HCT116 (cell line): ENCODE measurements at regions not wholly inside any gene's neighbourhood (a gene's known extent, or its start where the extent isn't known, plus 50 kb on each side); places are given as distances from the start of the nearest gene placed in this dataset.

Source experiments
- ATAC-seq: fragments of 200-7000 bp; cut with Tn5 transposase; 2 replicates; pipeline ENCODE4 v1.9.1; 2020; ENCODE audit warnings: mild to moderate bottlenecking, moderate library complexity
- BruUV-seq: library from RNA; stranded (reverse); fragments of 400-500 nt; replicated peaks from 2 replicates; lab custom pipeline; 2021; lab: Mats Ljungman, UMichigan
- CTCF ChIA-PET: fragments of 300-600 bp; sonication (Branson Sonifier 250); formaldehyde crosslinking; loops from one replicate; lab custom pipeline; 2021; ENCODE audit warnings: antibody characterized with exemption; lab: Charles Lee
- POLR2A ChIA-PET: fragments of 300-600, 350-600 bp; sonication (Branson Sonifier 250); formaldehyde crosslinking; loops from one replicate; lab custom pipeline; 2021; ENCODE audit warnings: antibody characterized with exemption; lab: Charles Lee
- RAD21 ChIA-PET, 2 experiments: fragments of 300-600 bp; sonication (Branson Sonifier 250); formaldehyde crosslinking; loops; one replicate each; lab custom pipeline; 2023; ENCODE audit warnings: low total read pairs in 2 of 2; ENCODE audit not compliant: uncharacterized antibody in 2 of 2, unreplicated experiment in 2 of 2, low non-redundant PET in 1 of 2; lab: Charles Lee
- DNase-seq: peaks from one replicate; pipeline ENCODE4 v3.0.0-alpha.2; 2010; ENCODE audit warnings: low read depth, low spot score
- H2AFZ ChIP-seq: fragments of 200-600 bp; shearing (Covaris generic), sonication (generic); 2 replicates; pipeline ENCODE4 v1.6.1; 2017; ENCODE audit warnings: low read depth, mixed run types, mixed read lengths, antibody characterized with exemption, low read length; ENCODE audit not compliant: poor library complexity, severe bottlenecking
- H3K27ac ChIP-seq: 2 replicates; pipeline ENCODE4 v1.5.1; 2012; ENCODE audit warnings: low read depth, low read length
- H3K27me3 ChIP-seq: fragments of 200-600 bp; sonication (generic); 2 replicates; pipeline ENCODE4 v1.6.1; 2016; ENCODE audit warnings: mixed run types, low read length, mixed read lengths; ENCODE audit not compliant: insufficient read depth
- H3K36me3 ChIP-seq, 2 experiments: fragments of 200-500 bp in 1 of 2; fragments of 200-600 bp in 1 of 2; sonication (Bioruptor generic) in 1 of 2; sonication (generic) in 1 of 2; 2 replicates each; pipeline versions ENCODE4 v1.5.1 to v1.6.1; 2014 to 2016; ENCODE audit warnings: low read length in 2 of 2, inconsistent platforms in 1 of 2, mixed read lengths in 1 of 2, mixed run types in 1 of 2; ENCODE audit not compliant: insufficient read depth in 2 of 2, control insufficient read depth in 1 of 2
- H3K4me1 ChIP-seq, 2 experiments: fragments of 200-600 bp in 1 of 2; sonication (generic) in 1 of 2; 2 replicates each; pipeline versions ENCODE4 v1.5.1 to v1.6.1; 2012 to 2017; ENCODE audit warnings: low read length in 2 of 2, inconsistent platforms in 1 of 2, mild to moderate bottlenecking in 1 of 2, mixed read lengths in 1 of 2, mixed run types in 1 of 2, moderate library complexity in 1 of 2; ENCODE audit not compliant: insufficient read depth in 2 of 2, control insufficient read depth in 1 of 2
- H3K4me2 ChIP-seq: fragments of 200-600 bp; sonication (generic); 2 replicates; pipeline ENCODE4 v1.6.1; 2017; ENCODE audit warnings: mixed run types, low read length, mixed read lengths
- H3K4me3 ChIP-seq, 2 experiments: fragments of 200-600 bp in 1 of 2; sonication (generic) in 1 of 2; replicated peaks in 1 of 2; 2 replicates each; pipeline ENCODE4 v1.5.1; 2011 to 2016; ENCODE audit warnings: low read length in 2 of 2, control low read depth in 1 of 2, low read depth in 1 of 2, mild to moderate bottlenecking in 1 of 2, mixed read lengths in 1 of 2, mixed run types in 1 of 2
- H3K79me2 ChIP-seq: fragments of 200-600 bp; sonication (generic); 2 replicates; pipeline ENCODE4 v1.6.1; 2017; ENCODE audit warnings: mild to moderate bottlenecking, mixed run types, low read length, moderate library complexity, mixed read lengths; ENCODE audit not compliant: insufficient read depth
- H3K9ac ChIP-seq: fragments of 200-600 bp; sonication (generic); 2 replicates; pipeline ENCODE4 v1.6.1; 2016; ENCODE audit warnings: low read length, mixed read lengths
- H3K9me2 ChIP-seq: fragments of 200-600 bp; sonication (generic), shearing (Covaris generic); 2 replicates; pipeline ENCODE4 v1.6.1; 2017; ENCODE audit warnings: mixed run types, mild to moderate bottlenecking, moderate library complexity; ENCODE audit not compliant: insufficient read depth
- H3K9me3 ChIP-seq, 2 experiments: fragments of 200-500 bp in 1 of 2; fragments of 200-600 bp in 1 of 2; sonication (Bioruptor generic) in 1 of 2; sonication (generic) in 1 of 2; 2 replicates each; pipeline ENCODE4 v1.6.1; 2014 to 2017; ENCODE audit warnings: low read length in 2 of 2, mixed read lengths in 2 of 2, inconsistent platforms in 1 of 2, low read depth in 1 of 2, mild to moderate bottlenecking in 1 of 2, mixed run types in 1 of 2, moderate library complexity in 1 of 2; ENCODE audit not compliant: control insufficient read depth in 1 of 2, insufficient read depth in 1 of 2
- H4K20me1 ChIP-seq: fragments of 200-600 bp; sonication (generic), shearing (Covaris generic); 2 replicates; pipeline ENCODE4 v1.6.1; 2017; ENCODE audit warnings: mixed run types, mild to moderate bottlenecking, moderate library complexity; ENCODE audit not compliant: insufficient read depth
- CBX3 ChIP-seq: IDR thresholded peaks from 2 replicates; pipeline ENCODE4 v1.6.1; 2012; ENCODE audit warnings: low read depth
- CEBPB ChIP-seq: IDR thresholded peaks from 2 replicates; pipeline ENCODE4 v1.6.1; 2012; ENCODE audit warnings: low read depth
- EGR1 ChIP-seq: IDR thresholded peaks from 2 replicates; pipeline ENCODE4 v1.6.1; 2012; ENCODE audit warnings: low read depth
- ELF1 ChIP-seq: IDR thresholded peaks from 2 replicates; pipeline ENCODE4 v1.6.1; 2012; ENCODE audit warnings: low read depth, borderline replicate concordance
- EZH2phosphoT487 ChIP-seq: fragments of 200-600 bp; IDR thresholded peaks from 2 replicates; pipeline ENCODE4 v1.6.1; 2018; ENCODE audit warnings: antibody characterized with exemption, borderline replicate concordance
- FOSL1 ChIP-seq: IDR thresholded peaks from 2 replicates; pipeline ENCODE4 v1.6.1; 2012; ENCODE audit warnings: low read depth
- POLR2A ChIP-seq: IDR thresholded peaks from 2 replicates; pipeline ENCODE4 v1.7.0; 2011; ENCODE audit warnings: borderline replicate concordance; ENCODE audit not compliant: insufficient read depth, insufficient read length; ENCODE audit errors: extremely low read depth
- POLR2AphosphoS5 ChIP-seq: IDR thresholded peaks from 2 replicates; pipeline ENCODE4 v1.6.1; 2011; ENCODE audit warnings: mild to moderate bottlenecking, low read depth, low read length, moderate library complexity
- RAD21 ChIP-seq: IDR thresholded peaks from 2 replicates; pipeline ENCODE4 v1.6.1; 2012; ENCODE audit warnings: low read depth, mild to moderate bottlenecking
- SRF ChIP-seq: IDR thresholded peaks from 2 replicates; pipeline ENCODE4 v1.6.1; 2012; ENCODE audit warnings: low read depth
- YY1 ChIP-seq: IDR thresholded peaks from 2 replicates; pipeline ENCODE4 v1.6.1; 2011; ENCODE audit warnings: low read length, low read depth, moderate library complexity, mild to moderate bottlenecking; ENCODE audit not compliant: insufficient replicate concordance; ENCODE audit errors: extremely low read depth
- ZFX ChIP-seq: fragments of 450-650 bp; IDR thresholded peaks from 2 replicates; pipeline ENCODE4 v1.6.1; 2017
- ZNF274 ChIP-seq: fragments of 200-500 bp; sonication (Bioruptor generic); IDR thresholded peaks from 2 replicates; pipeline ENCODE4 v1.6.1; 2014; ENCODE audit warnings: mild to moderate bottlenecking, low read depth, low read length, inconsistent platforms
- intact Hi-C: fragments of 100-400 bp; cut with micrococcal nuclease; formaldehyde crosslinking; loops from 2 replicates; pipeline ENCODE4 v1.10.0; 2022
- TF ChIP-seq, protein P1 (sequence below), 3 experiments: fragments of 200-600 bp in 1 of 3; sonication (generic) in 1 of 3; IDR thresholded peaks in 2 of 3; conservative IDR thresholded peaks in 1 of 3; 2 replicates each; pipeline ENCODE4 v1.5.1; 2012 to 2017; ENCODE audit warnings: low read depth in 2 of 3, low read length in 2 of 3, antibody characterized with exemption in 1 of 3, borderline replicate concordance in 1 of 3, control low read depth in 1 of 3, mild to moderate bottlenecking in 1 of 3, mixed read lengths in 1 of 3, mixed run types in 1 of 3, moderate library complexity in 1 of 3; ENCODE audit not compliant: insufficient read depth in 1 of 3
- TF ChIP-seq, protein P2 (sequence below): IDR thresholded peaks from 2 replicates; pipeline ENCODE4 v1.6.1; 2012
- TF ChIP-seq, protein P3 (sequence below): IDR thresholded peaks from 2 replicates; pipeline ENCODE4 v1.6.1; 2012; ENCODE audit warnings: low read depth

DNA sequence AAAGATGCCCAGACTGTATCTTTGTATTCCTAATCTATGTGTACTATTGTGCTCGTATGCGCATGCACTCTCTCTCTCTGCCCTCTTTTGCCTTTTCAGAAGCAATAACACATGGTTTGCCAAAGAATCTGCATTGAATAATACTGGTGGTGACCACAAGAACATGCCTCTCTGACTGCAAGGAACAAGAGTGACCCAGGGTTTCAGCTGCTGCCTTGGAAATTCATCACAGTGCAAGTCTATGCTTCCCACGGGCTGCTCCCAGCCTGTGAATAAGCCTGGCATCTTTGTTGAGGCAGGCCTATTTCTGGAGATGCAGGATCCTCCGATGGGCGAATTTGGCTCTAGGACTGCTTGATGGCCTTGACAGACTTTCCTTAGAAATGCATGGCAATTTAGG, 689.4 kb upstream of the FANCL start:
- no peak for ATAC-seq
- Histone ChIP-seq H3K9me3 (no peaks in the 10 kb centered on the region), H3K27me3 (peaks cover 3% of the 10 kb centered on the region; the same call in 1 of the 2 replicates), H3K27ac (no peak overlapping the region), H3K9me2 (no peaks in the 10 kb centered on the region), H4K20me1 (no peaks in the 10 kb centered on the region), H3K4me2 (no peak overlapping the region), H3K4me3 (no peak overlapping the region), H2AFZ (no peak overlapping the region), H3K4me1 (no peaks in the 10 kb centered on the region), H3K36me3 (no peaks in the 10 kb centered on the region), H3K79me2 (no peaks in the 10 kb centered on the region), H3K9ac (no peak overlapping the region)
- no TSS peak for BruUV-seq
- CTCF ChIA-PET = no interaction called here
- intact Hi-C loops = no loop called here
- TF ChIP-seq FOSL1 = no peak
- TF ChIP-seq POLR2AphosphoS5 = no peak
- no peak for TF ChIP-seq YY1
- no peak for TF ChIP-seq POLR2A
- TF ChIP-seq EGR1 = no peak
- RAD21 ChIA-PET = no interaction called here
- DNase-seq = no peak
- POLR2A ChIA-PET = no interaction called here

DNA sequence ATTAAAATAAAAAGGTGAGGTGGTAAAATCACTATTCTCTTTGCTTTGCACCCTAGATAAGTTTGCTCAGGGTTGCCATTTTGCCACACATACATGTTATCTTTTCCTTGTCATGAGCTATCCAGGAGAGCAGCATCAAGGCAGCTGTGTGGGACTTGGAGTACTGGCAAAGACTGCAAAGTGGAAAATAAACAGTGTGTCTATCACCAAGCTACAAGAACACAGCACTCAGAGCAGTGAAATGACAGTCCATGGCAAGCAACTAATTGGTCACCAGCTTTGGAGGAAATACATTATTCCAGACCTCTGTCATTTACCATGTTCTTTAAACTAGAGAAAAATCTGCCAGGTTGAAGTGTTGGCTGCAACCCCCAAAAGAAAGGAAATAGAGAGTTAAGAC, 687.8 kb upstream of the FANCL start:
- ChIA-PET POLR2A (interaction anchor here (0.6 kb wide), 1 partner anchor 316 kb away, joined by 4 read pairs; no protein-coding TSS in a partner anchor), CTCF (no interaction called here), RAD21 (no interaction called here)
- Histone ChIP-seq H3K36me3 (no peaks in the 10 kb centered on the region), H3K4me1 (no peaks in the 10 kb centered on the region), H3K27me3 (no peaks in the 10 kb centered on the region; the same call in 1 of the 2 replicates), H3K9ac (no peak overlapping the region), H3K9me3 (no peaks in the 10 kb centered on the region), H3K4me3 (no peak overlapping the region), H3K4me2 (no peak overlapping the region), H3K9me2 (no peaks in the 10 kb centered on the region), H3K79me2 (no peaks in the 10 kb centered on the region), H4K20me1 (no peaks in the 10 kb centered on the region), H2AFZ (no peak overlapping the region), H3K27ac (no peak overlapping the region)
- ATAC-seq (no peak), DNase-seq (no peak)
- intact Hi-C loops = no loop called here
- TF ChIP-seq ELF1 (no peak), EZH2phosphoT487 (no peak), SRF (no peak), ZFX (no peak), ZNF274 (no peak), CEBPB (no peak), EGR1 (no peak), RAD21 (no peak), CBX3 (no peak), POLR2A (no peak)
- TF ChIP-seq, protein P1, sequence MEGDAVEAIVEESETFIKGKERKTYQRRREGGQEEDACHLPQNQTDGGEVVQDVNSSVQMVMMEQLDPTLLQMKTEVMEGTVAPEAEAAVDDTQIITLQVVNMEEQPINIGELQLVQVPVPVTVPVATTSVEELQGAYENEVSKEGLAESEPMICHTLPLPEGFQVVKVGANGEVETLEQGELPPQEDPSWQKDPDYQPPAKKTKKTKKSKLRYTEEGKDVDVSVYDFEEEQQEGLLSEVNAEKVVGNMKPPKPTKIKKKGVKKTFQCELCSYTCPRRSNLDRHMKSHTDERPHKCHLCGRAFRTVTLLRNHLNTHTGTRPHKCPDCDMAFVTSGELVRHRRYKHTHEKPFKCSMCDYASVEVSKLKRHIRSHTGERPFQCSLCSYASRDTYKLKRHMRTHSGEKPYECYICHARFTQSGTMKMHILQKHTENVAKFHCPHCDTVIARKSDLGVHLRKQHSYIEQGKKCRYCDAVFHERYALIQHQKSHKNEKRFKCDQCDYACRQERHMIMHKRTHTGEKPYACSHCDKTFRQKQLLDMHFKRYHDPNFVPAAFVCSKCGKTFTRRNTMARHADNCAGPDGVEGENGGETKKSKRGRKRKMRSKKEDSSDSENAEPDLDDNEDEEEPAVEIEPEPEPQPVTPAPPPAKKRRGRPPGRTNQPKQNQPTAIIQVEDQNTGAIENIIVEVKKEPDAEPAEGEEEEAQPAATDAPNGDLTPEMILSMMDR (IDR thresholded peaks at IDR 0.05 in 2 of 3, conservative IDR thresholded peaks at IDR 0.05 in 1 of 3; ENCODE audit: borderline replicate concordance in 1 of 3, insufficient read depth in 1 of 3, low read depth in 2 of 3, low read length in 2 of 3) = no peak
- TF ChIP-seq, protein P2, sequence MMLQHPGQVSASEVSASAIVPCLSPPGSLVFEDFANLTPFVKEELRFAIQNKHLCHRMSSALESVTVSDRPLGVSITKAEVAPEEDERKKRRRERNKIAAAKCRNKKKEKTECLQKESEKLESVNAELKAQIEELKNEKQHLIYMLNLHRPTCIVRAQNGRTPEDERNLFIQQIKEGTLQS = no peak
- TF ChIP-seq, protein P3, sequence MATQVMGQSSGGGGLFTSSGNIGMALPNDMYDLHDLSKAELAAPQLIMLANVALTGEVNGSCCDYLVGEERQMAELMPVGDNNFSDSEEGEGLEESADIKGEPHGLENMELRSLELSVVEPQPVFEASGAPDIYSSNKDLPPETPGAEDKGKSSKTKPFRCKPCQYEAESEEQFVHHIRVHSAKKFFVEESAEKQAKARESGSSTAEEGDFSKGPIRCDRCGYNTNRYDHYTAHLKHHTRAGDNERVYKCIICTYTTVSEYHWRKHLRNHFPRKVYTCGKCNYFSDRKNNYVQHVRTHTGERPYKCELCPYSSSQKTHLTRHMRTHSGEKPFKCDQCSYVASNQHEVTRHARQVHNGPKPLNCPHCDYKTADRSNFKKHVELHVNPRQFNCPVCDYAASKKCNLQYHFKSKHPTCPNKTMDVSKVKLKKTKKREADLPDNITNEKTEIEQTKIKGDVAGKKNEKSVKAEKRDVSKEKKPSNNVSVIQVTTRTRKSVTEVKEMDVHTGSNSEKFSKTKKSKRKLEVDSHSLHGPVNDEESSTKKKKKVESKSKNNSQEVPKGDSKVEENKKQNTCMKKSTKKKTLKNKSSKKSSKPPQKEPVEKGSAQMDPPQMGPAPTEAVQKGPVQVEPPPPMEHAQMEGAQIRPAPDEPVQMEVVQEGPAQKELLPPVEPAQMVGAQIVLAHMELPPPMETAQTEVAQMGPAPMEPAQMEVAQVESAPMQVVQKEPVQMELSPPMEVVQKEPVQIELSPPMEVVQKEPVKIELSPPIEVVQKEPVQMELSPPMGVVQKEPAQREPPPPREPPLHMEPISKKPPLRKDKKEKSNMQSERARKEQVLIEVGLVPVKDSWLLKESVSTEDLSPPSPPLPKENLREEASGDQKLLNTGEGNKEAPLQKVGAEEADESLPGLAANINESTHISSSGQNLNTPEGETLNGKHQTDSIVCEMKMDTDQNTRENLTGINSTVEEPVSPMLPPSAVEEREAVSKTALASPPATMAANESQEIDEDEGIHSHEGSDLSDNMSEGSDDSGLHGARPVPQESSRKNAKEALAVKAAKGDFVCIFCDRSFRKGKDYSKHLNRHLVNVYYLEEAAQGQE = no peak
- no TSS peak for BruUV-seq
